Peyer's patch (tissue), 4 donors: ENCODE measurements at regions not wholly inside any gene's neighbourhood (a gene's known extent, or its start where the extent isn't known, plus 50 kb on each side); places are given as distances from the start of the nearest gene placed in this dataset.

Source experiments
- DNase-seq, 3 donors: peaks; one replicate each; pipeline ENCODE4 v3.0.0-alpha.2; 2017 to 2019
- H3K27ac ChIP-seq, 4 donors: fragments of 200-600 bp; sonication (generic); one replicate each; pipeline ENCODE4 v1.5.1; 2016 to 2019
- H3K27me3 ChIP-seq, 2 donors: fragments of 200-600 bp; sonication (generic); one replicate each; pipeline ENCODE4 v1.5.1; 2019
- H3K36me3 ChIP-seq, 3 donors: fragments of 200-600 bp; sonication (generic); one replicate each; pipeline ENCODE4 v1.5.1; 2016 to 2019
- H3K4me1 ChIP-seq, 4 donors: fragments of 200-600 bp; sonication (generic); one replicate each; pipeline ENCODE4 v1.5.1; 2016 to 2019
- H3K4me3 ChIP-seq, 4 donors: fragments of 200-600 bp; sonication (generic); 1 replicate in 3 of 4; 2 replicates in 1 of 4; pipeline ENCODE4 v1.5.1; 2016 to 2019; ENCODE audit warnings: mild to moderate bottlenecking in 1 of 4
- H3K9me3 ChIP-seq, 4 donors: fragments of 200-600 bp; sonication (generic); one replicate each; pipeline ENCODE4 v1.5.1; 2016 to 2019; ENCODE audit warnings: mild to moderate bottlenecking in 1 of 4
- POLR2A ChIP-seq, 2 donors: fragments of 450-650 bp; IDR thresholded peaks; one replicate each; pipeline ENCODE4 v1.5.1; 2017; ENCODE audit warnings: antibody characterized with exemption in 2 of 2, mild to moderate bottlenecking in 2 of 2, moderate library complexity in 2 of 2
- TF ChIP-seq, protein P1 (sequence below), 6 experiments: fragments of 450-650 bp in 4 of 6; fragments of 200-600 bp in 2 of 6; sonication (generic) in 1 of 6; IDR thresholded peaks; one replicate each; pipeline ENCODE4 v1.5.1; 2017 to 2019; ENCODE audit warnings: antibody characterized with exemption in 6 of 6, mild to moderate bottlenecking in 3 of 6, moderate library complexity in 1 of 6

DNA sequence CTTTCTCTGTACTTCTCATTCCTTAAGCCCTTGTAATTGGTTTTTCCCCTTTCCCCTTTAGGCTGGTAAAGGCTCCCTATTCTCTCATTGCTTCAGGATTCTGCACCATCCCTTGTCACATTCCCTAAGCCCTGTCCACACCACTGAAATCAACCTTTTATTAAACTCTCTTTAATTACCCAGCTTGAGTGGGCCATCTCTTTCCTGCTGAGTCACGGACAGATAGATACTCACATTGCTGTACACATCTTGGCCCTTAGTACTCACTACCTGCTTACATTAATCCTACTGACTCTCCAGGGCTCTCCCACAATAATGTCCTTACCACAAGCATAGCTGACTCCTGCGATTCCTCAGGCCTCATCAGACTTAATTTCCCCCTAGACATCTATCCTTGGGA is 94.0 kb upstream of the PCGF5 start:
- Histone ChIP-seq H3K9me3 (no peaks in the 10 kb centered on the region), H3K4me3 (no peak overlapping the region), H3K4me1 (no peaks in the 10 kb centered on the region), H3K27ac (no peak overlapping the region), H3K36me3 (no peaks in the 10 kb centered on the region), H3K27me3 (no peaks in the 10 kb centered on the region)
- DNase-seq = no peak
- TF ChIP-seq POLR2A (IDR thresholded peaks at IDR 0.05) = no peak
- TF ChIP-seq, protein P1, sequence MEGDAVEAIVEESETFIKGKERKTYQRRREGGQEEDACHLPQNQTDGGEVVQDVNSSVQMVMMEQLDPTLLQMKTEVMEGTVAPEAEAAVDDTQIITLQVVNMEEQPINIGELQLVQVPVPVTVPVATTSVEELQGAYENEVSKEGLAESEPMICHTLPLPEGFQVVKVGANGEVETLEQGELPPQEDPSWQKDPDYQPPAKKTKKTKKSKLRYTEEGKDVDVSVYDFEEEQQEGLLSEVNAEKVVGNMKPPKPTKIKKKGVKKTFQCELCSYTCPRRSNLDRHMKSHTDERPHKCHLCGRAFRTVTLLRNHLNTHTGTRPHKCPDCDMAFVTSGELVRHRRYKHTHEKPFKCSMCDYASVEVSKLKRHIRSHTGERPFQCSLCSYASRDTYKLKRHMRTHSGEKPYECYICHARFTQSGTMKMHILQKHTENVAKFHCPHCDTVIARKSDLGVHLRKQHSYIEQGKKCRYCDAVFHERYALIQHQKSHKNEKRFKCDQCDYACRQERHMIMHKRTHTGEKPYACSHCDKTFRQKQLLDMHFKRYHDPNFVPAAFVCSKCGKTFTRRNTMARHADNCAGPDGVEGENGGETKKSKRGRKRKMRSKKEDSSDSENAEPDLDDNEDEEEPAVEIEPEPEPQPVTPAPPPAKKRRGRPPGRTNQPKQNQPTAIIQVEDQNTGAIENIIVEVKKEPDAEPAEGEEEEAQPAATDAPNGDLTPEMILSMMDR (IDR thresholded peaks at IDR 0.05) = no peak

DNA sequence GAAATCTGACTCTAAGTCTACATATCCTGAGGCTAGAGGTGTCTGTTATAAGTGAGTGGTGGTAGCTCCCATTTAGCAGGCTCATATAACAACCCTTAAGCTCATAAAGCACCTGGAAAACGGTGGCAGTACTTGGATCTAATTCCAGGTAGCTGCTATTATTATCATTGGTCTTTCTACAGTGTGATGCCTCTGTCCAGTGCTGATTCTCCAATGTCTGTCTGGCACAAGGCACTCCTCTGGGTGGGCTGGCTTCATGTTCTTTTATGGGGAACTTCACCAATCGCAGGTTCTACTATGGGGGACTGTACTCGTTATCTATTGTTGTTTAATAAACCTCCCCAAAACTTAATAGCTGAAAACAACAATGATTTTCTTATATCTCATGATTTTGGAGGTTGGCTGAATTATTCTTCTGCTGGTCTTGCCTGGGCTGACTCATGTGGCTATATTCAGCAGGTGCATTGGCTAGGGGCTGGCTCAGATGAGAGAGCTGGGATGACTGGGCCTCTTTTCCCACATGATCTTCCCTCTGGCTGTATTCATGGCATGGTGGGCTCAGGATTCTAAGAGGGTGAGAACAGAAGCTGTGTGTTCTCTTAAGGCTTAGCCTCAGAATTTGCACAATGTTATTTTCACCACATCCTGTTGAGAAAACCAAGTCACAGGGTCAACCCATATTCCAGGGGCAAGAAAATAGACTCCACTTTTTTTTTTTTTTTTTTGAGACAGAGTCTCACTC is 93.0 kb upstream of the PCGF5 start:
- no peak for TF ChIP-seq POLR2A (IDR thresholded peaks at IDR 0.05)
- TF ChIP-seq, protein P1 (IDR thresholded peaks at IDR 0.05) = no peak
- H3K36me3 ChIP-seq = no peaks in the 10 kb centered on the region
- H3K27me3 ChIP-seq = no peaks in the 10 kb centered on the region
- H3K9me3 ChIP-seq = no peaks in the 10 kb centered on the region
- no peak overlapping the region for H3K4me3 ChIP-seq
- no peak for DNase-seq
- H3K27ac ChIP-seq = no peak overlapping the region
- no peaks in the 10 kb centered on the region for H3K4me1 ChIP-seq

DNA sequence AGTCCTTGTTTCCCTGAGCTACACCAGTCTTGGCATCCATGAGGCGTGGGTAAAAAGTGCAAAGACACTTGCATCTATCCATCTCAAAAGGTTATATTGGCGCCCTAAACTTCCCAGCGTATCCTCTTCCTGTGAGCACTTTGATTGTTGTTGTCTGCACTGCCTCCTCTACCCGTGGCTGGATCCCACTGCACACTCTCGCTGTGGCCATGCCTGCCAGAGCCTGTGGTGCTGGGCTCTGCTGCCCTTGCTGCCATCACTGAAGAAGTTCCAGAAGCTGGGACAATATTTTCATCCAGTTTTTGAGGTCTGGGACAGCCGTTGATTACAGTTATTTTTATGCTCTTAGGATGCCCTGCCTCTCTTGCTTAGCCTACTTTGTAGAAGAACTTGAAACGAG is 85.3 kb upstream of the PCGF5 start:
- no peaks in the 10 kb centered on the region for H3K36me3 ChIP-seq
- no peak for TF ChIP-seq POLR2A (IDR thresholded peaks at IDR 0.05)
- TF ChIP-seq, protein P1 (IDR thresholded peaks at IDR 0.05) = no peak
- H3K27ac ChIP-seq = no peak overlapping the region
- H3K4me3 ChIP-seq = no peak overlapping the region
- no peaks in the 10 kb centered on the region for H3K27me3 ChIP-seq
- no peak for DNase-seq
- no peaks in the 10 kb centered on the region for H3K9me3 ChIP-seq
- H3K4me1 ChIP-seq = no peaks in the 10 kb centered on the region

DNA sequence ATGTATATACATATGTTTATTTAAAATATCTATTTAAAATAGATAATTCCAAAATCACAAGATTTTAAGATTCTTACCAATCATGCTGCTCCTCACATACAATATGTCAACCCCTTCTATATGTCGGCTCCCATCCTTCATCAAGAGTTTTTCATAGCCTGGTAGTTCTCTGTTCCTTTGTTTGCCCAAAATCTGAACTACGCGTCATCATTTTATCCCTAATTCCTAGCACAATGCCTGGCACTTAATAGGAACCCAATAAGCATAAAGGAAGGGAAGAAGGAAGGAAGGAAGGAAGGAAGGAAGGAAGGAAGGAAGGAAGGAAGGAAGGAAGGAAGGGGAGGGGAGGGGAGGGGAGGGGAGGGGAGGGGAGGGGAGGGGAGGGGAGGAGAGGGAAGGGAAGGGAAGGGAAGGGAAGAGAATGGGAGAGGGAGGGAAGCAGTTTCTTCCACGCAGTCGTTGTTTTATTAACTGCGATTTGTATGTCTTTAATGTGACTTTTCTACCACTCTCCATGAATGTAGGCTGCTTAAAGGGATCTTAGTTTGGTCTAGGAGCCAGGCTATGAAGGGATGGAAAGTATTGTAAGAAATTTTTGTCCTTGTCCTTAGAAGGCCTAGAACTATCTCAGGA is 83.3 kb upstream of the PCGF5 start:
- H3K27ac ChIP-seq = no peak overlapping the region

DNA sequence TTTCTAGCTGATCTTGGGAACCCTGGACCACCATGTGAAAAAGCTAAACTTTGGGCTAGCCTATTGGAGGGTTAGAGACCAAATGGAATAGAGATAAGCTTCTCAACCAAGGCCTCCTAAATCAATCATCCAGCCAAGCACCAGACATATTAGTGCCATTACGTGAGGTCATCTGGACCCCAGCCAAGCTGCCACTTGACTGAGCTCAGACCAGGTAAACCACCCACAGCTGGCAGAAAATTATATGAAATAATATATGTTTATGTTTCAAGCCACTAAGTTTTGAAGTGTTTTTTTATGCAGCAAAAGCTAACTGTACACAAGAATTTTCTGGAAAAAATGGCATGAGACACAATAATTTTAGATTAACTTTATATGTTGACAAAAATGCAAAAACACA is 82.6 kb upstream of the PCGF5 start:
- Histone ChIP-seq H3K27me3 (no peaks in the 10 kb centered on the region), H3K9me3 (no peaks in the 10 kb centered on the region), H3K4me3 (no peak overlapping the region), H3K4me1 (no peaks in the 10 kb centered on the region), H3K36me3 (no peaks in the 10 kb centered on the region), H3K27ac (no peak overlapping the region)
- DNase-seq = no peak
- TF ChIP-seq, protein P1 (IDR thresholded peaks at IDR 0.05) = no peak
- no peak for TF ChIP-seq POLR2A (IDR thresholded peaks at IDR 0.05)

More for the DNA sequence above, 83.3 kb upstream of the PCGF5 start:
- no peaks in the 10 kb centered on the region for H3K9me3 ChIP-seq
- no peak overlapping the region for H3K4me3 ChIP-seq
- TF ChIP-seq POLR2A (IDR thresholded peaks at IDR 0.05) = no peak
- TF ChIP-seq, protein P1 (IDR thresholded peaks at IDR 0.05) = no peak
- no peaks in the 10 kb centered on the region for H3K27me3 ChIP-seq
- no peaks in the 10 kb centered on the region for H3K36me3 ChIP-seq
- DNase-seq = no peak
- H3K4me1 ChIP-seq = no peaks in the 10 kb centered on the region
